Stimulated activated naive CD8-positive, alpha-beta T cell treated with anti-CD3 and anti-CD28 coated beads, Interleukin-15, Interleukin-2, amounts not matched to agents 100 U/mL and 50 U/mL, for 24 hours (primary cell): ENCODE measurements at regions not wholly inside any gene's neighbourhood (a gene's known extent, or its start where the extent isn't known, plus 50 kb on each side); places are given as distances from the start of the nearest gene placed in this dataset.
"Not testable (repeated sequence)": the region's sequence is repeated elsewhere in the genome, so short reads cannot be mapped to it uniquely, and the experiment has no call there.

Experiments used
- ATAC-seq: fragments of 150-1000 bp; cut with Tn5 transposase; one replicate; pipeline ENCODE4 v1.10.0; 2021
- DNase-seq: peaks from one replicate; pipeline ENCODE4 v3.0.0; 2021

DNA sequence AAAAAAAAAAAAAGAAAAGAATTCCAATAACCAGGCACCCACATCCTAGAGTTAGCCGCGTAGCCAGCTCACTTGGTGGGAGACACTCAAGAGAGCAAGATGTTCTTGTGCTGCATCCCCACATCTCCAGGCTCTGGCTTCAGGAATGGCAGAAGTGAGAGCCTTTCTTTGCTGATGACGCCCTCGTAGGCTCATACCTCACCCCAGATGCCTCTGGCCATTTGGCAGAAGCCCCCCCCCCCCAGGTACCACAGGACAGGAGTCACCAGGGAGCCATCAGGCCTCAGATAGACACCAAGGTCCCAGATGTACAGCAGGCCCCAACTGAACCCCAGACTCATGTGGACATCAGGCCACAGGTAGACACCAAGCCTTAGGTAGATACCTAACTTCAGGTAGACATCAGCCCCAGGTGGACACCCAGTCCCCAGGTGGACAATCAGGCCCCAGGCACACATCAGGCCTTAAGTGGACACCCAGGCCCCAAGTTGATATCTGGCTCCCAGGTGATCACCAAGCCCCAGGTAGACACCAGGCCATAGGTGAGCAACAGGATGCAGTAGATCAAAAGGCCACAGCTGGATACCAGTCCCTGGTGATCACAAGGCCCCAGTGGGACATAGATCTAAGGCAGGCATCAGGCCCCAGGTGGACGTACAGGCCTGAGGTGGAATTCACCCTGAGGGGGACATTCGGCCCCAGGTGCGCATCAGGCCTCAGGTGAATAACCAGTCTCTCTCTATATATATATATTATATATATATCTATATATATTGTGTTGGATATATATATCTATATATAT, 202.5 kb downstream of the POTEM start:
- not testable (repeated sequence) for ATAC-seq, DNase-seq

DNA sequence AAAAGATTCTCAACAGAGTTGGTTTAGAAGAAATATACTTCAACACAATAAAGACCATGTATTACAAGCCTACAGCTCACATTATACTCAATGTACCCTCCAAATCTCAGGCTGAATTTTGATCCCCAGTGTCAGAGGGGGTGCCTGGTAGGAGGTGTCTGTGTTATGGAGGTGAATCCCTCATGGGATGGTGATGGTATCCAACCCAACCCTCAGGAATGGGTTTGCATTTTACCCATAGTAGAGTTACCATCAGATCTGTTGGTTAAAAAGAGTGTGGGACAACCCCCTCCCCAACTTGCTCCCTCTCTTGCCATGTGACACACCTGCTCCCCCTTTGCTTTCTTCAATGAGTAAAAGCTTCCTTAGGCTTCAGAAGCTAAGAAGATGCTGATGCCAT, 205.5 kb downstream of the POTEM start:
- not testable (repeated sequence) for DNase-seq, ATAC-seq

DNA sequence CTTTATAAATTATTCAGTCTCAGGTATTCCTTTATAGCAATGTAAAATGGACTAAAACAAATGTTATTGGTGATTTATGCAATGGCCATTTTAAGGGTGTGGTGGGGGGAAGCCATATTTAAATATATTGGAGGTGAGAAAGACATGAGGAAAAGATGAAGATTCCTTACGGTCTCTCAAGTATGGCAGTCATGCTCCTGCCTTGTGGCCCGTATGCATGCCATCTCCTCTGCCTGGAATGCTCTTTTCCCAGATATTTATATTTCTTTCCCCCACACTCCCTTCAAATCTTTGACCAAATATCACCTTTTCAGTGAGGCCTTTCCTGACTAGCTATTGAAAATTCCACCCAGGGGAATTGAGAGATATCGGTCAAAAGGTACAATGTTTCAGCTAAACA, 206.0 kb downstream of the POTEM start:
- not testable (repeated sequence) for DNase-seq, ATAC-seq

DNA sequence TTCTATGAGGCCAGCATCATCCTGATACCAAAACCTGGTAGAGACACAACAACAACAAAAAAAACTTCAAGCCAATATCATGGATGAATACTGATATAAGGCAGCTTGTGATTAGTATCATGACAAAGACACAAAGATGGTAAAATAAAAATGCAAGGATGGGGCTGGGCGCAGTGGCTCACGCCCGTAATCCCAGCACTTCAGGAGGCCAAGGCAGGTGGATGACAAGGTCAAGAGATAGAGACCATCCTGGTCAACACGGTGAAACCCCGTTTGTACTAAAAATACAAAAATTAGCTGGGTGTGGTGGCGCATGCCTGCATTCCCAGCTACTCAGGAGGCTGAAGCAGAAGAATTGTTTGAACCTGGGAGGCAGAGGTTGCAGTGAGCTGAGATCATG, 210.2 kb downstream of the POTEM start:
- DNase-seq, ATAC-seq: not testable (repeated sequence)

DNA sequence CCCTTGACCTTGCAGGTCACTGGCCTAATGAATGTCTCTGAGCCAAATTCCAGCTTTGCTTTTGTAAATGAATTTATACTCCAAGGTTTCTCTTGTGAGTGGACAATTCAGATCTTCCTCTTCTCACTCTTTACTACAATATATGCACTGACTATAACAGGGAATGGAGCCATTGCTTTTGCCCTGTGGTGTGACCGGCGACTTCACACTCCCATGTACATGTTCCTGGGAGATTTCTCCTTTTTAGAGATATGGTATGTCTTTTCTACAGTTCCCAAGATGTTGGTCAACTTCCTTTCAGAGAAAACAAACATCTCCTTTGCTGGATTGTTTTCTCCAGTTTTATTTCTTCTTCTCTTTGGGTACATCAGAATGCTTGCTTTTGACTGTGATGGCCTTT, 213.1 kb downstream of the POTEM start:
- not testable (repeated sequence) for DNase-seq, ATAC-seq

DNA sequence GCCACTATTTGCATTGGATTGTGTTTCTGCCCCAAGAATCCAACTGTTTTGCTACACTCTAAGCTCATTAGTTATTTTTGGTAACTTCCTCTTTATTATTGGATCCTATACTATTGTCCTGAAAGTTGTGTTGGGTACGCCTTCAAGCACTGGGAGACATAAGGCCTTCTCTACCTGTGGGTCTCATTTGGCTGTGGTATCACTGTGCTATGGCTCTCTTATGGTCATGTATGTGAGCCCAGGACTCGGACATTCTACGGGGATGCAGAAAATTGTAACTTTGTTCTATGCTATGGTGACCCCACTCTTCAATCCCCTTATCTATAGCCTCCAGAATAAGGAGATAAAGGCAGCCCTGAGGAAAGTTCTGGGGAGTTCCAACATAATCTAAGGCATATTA, 213.6 kb downstream of the POTEM start:
- not testable (repeated sequence) for ATAC-seq, DNase-seq

DNA sequence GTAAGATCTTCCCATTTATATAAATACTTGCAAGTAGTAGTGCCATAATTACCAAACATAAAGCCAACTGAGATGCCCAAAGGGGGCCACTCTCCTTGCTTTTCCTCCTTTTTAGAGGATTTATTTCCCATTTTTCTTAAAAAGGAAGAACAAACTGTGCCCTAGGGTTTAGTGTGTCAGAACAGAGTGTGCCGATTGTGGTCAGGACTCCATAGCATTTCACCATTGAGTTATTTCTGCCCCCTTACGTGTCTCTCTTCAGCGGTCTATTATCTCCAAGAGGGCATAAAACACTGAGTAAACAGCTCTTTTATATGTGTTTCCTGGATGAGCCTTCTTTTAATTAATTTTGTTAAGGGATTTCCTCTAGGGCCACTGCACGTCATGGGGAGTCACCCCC, 227.9 kb downstream of the POTEM start:
- not testable (repeated sequence) for DNase-seq, ATAC-seq

DNA sequence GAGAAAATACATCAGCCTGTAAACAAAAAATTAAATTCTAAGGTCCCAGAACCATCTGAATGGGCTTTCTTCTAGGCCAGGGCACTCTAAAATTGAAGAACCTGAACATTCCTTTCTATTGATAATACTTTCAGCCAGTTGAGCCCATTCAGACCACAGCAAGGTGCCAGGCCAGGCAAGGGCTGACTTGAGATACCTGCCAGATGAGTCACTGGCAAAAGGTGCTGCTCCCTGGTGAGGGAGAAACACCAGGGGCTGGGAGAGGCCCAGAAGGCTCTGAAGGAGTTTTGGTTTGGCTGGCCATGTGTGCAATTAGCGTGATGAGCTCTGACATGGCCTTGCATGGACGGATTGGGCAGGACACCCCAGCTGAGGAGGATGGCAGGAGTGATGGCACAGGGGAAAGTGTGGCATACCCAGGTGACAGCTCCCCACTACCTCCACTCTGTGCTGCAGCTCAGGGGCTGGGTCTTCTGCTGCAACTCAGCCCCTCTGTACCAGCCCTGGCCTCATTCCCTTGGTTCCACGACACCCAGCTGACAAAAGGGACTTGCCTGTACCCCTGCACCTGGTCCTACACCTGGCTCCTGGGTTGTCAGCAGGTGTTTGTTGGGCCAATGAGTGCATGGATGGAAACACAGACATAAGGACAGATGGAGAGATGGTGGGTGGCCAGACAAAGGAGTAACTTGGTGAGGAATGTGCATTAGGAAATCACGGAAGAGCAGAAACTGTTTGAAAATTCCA, 230.4 kb downstream of the POTEM start:
- not testable (repeated sequence) for ATAC-seq, DNase-seq

DNA sequence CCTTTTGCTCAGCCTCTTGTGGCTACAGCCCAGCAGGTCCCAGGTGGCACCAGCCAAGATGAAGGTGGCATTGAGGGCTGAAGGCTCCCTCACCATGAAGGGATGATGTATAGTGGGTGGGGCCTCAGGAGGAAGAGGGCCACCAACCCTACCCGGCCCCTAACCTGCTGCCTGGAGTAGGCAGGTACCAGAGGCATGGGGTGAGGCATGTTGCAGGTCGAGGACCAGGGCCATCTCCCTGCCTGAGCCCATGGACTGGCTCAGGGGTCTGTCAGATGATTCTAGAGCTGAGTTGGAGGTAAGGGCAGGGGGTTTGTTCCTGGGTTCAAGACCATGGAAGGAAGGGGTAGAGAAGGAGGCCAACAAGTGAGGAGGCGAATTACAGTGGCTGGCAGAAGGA, 231.1 kb downstream of the POTEM start:
- not testable (repeated sequence) for ATAC-seq, DNase-seq

DNA sequence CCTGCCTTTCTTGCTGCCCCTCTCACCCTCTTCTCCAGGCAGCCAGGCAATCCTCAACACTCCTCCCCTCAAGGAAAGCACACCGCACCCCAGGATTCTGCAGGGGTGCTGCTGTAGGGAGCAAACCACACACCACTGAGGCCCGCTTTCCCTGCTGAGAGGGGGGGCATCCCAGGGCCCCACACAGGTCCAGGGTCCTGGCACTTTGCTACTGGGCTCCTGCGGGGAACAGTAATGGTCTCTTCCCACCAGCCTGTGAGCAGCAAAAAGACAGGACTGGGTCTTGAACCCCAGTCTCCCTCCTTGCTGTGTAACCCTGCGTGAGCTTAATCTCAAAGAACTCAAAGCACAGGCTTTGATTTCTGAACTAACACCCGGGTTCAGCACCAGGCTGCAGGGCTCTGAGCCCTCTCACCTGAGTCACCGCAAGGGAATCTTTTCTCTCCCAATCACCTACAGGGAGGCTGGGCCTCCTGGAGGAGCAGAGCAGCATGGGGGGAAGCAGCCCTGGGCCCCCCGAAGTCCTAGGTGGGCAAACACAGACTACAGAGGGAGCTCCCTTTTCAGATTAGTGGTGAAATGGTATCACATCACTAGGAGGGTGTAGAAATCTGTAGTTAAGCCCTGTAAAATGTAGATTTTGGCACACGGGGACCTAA, 232.6 kb downstream of the POTEG start:
- not testable (repeated sequence) for DNase-seq, ATAC-seq

DNA sequence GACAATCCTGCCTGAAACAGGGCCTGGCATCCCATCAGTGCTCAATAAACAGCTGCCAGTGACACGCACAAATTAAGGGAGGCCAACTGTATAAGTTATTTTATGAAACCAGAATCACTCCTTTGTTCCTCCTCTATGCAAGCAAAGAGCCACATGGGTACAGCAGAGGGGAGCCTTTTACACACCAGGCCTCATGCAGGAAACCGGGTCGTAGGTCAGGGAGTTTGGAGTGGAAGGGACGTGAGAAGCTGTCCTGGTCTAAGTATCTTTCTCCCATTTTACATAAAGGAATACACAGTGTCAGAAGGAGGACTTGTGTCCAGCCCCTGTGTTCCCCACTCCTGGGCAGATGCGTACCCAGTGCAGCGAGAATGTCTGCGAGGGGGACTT, 232.1 kb downstream of the POTEG start:
- not testable (repeated sequence) for DNase-seq, ATAC-seq

DNA sequence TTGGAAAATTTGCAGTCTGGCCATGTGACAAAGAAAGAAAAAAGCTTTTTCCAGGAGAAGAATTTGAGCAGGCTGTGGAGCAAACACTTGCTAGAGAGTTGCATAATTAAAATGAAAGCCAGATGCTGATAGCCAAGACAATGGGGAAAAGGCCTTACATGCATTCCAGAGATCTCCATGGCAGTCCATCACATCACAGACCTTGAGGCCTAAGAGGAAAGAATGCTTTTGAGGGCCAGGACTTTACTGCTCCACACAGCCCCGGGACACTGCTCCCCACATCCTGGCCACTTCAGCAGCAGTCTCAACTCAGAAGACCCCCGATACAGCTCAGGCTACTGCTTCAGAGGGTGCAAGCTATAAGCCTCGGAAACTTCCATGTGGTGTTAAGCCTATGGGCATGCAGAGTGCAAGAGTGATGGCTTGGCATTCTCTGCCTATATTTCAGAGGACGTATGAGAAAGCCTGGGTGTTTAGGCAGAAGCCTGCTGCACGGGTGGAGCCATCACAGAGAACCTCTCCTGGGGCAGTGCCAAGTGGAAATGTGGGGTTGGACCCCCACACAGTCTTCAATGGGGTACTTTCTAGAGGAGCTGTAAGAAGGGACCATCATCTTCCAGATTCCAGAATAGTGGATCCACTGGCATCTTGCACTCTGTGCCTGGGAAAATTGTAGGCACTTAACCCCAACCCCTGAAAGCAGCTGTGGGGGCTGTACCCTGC, 230.7 kb downstream of the POTEG start:
- not testable (repeated sequence) for ATAC-seq, DNase-seq

DNA sequence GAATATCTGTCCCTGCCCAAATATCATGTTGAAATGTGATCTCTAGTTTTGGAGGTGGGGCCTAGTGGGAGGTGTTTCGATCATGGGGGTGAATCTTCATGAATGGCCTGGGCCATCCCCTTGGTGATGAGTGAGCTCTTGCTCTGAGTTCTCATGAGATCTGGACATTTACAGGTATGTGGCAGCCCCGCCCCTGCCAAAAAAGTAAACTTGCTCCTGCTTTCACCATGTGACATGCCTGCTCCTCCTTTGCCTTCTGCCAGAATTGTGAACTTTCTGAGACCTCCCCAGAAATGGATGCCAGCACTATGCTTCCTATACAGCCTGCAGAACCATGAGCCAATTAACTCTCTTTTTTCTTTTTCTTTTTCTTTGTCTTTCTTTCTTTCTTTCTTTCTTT, 229.3 kb downstream of the POTEG start:
- not testable (repeated sequence) for DNase-seq, ATAC-seq

DNA sequence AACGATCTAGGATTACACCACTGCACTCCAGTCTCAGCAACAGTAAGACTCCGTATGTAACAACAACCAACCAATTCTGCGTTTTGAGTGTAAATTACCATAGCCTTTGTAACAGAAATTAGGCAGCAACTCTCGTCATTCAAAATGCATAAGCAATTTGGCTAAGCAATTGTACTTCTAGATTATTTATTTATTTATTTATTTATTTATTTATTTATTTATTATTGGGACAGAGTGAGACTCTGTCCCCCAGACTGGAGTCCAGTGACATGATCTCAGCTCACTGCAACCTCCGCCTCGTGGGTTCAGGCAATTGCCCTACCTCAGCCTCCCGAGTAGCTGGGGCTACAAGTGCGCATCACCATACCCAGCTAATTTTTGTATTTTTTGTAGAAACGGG, 217.7 kb downstream of the POTEG start:
- ATAC-seq, DNase-seq: not testable (repeated sequence)

DNA sequence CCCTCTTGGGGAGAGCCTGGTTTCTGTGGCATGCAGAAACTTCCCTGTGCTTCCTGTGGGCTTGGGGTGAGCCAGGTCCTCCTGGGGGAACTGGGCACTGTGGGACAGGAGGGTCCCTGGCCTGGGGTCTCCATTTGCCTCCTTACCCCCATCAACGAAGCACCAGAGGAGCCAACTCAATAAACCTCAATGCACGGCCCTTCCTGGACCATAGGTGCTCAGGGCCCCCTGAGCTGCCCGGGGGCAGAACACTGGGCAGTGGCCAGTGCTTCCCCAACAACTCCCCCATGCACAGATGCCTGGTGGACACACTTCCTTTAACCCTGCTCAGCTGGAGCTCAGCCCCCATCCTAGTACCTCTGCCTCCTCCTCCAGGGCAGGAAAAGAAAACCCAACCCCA, 214.7 kb downstream of the POTEG start:
- ATAC-seq, DNase-seq: not testable (repeated sequence)

DNA sequence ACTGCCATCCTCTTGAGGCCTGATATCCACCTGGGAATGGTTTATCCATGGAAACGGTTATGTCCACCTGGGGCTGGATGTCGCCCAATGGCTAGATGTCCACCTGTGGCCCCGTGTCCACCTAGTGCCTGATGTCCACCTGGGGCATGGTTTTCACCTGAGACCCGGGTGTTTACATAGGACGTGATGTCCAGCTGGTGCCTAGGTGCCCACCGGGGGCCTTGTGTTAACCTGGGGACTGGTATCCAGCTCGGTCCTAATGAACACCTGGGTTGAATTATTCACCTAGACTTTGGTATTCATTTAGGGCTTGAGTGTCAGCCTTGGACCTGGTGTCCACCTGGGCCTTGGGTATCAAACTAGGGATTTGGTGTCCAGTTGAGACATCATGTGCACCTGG, 202.7 kb downstream of the POTEG start:
- ATAC-seq, DNase-seq: not testable (repeated sequence)

DNA sequence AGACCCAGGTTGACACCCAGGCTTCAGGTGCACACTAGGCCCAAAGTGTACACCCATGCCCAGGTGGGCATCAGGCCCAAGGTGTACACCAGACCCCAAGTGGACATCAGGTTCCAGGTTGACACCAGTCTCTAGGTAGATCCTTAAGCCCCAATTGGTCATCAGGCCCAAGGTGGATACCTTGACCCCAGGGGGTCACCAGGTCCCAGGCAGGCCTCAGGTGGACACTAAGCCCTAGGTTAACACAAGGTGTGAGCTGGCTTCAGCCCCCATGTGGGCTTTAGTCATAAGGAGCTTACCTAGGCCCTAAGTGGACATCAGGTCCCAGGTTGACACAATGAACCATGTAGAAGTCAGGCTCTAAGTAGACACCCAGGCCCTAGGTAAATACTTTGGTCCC, 200.1 kb downstream of the POTEG start:
- not testable (repeated sequence) for DNase-seq, ATAC-seq

DNA sequence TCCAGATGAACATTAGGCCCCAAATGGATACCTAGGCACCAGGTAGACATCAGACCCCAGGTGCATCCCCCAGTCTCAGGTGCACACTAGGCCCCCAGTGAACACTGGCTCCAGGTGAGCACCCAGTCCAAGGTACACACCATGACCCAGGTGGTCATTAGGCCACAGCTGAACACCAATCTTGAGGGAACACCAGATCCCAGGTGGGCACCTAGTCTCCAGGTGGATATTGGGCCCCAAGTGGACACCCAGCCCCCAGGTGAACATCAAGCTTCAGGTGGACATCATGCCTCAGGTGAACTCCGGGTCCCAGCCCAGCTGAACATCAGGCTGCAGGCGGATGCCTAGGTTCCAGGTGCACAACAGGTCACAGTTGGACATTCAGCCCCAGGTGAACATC, 196.5 kb downstream of the POTEG start:
- DNase-seq, ATAC-seq: not testable (repeated sequence)

DNA sequence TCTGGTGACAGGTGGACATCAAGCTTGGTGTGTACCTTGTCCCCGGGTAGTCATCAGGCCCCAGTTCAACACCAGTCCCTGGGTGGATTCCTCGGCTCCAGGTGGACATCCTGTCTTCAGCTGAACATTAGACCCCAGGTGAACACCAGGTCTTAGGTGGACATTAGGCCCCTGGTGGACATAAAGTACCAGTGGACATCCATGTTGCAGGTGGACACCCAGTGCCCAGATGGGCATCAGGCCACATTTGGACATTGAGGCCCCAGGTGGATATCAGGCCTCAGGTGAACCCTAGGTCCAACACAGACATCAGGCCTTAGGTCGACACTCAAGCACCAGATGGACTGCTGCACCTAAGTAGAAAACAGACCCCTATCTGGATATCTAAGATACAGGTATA, 195.6 kb downstream of the POTEG start:
- DNase-seq, ATAC-seq: not testable (repeated sequence)

DNA sequence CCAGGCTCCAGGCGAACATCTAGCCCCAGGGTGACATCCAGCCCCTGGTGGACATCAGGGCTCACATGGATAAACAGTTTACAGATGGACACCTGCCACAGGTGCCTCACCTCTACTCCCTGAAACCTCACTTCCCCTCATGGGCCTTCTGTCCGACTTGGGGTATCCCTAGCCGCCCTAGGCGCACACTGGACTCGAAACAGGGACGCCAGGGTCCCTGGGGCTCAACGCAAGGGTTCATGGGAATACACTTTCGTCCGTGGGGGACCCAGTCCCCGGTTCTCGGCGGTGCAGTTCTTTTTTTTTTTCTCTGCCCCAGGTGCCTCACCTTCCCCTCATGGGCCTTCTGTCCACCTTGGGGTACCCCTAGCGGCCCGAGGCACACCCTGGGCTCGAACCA, 194.2 kb downstream of the POTEG start:
- DNase-seq = not testable (repeated sequence)

DNA sequence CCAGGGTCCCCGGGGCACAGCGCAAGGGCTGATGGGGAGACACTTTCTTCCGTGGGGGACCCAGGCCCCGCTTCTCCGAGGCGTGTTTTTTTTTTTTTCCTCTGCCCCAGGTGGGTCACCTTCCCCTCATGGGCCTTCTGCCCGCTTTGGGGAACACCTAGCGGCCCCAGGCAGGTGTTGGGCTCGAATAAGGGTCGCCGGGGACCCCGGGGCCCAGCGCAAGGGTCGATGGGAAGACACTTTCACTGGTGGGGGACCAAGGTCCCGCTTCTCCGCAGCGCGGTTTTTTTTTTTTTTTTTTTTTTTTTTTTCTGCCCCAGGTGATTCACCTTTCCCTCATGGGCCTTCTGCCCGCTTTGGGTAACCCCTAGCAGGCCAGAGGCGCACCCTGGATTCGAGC, 193.8 kb downstream of the POTEG start:
- not testable (repeated sequence) for ATAC-seq, DNase-seq

More for the DNA sequence above, 194.2 kb downstream of the POTEG start:
- ATAC-seq = not testable (repeated sequence)

DNA sequence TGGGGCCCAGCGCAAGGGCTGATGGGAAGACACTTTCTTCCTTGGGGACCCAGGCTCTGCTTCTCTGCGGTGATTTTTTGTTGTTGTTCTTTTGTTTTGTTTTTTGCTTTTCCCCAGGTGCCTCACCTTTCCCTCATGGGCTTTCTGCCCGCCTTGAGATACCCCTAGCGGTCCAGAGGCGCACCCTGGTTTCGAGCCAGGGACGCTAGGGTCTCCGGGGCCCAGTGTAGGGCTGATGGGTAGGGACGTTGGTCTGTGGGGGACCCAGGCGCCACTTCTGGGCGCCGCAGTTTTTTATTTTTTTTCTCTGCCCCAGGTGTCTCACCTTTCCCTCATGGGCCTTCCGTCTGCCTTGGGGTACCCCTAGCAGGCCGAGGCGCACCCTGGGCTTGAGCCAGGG, 192.7 kb downstream of the POTEG start:
- ATAC-seq = not testable (repeated sequence)

More for the DNA sequence above, 192.7 kb downstream of the POTEG start:
- not testable (repeated sequence) for DNase-seq
